Activated naive CD8-positive, alpha-beta T cell treated with anti-CD3 and anti-CD28 coated beads, Interleukin-2, amount 50 U/mL, for 24 hours (primary cell): ENCODE measurements at regions not wholly inside any gene's neighbourhood (a gene's known extent, or its start where the extent isn't known, plus 50 kb on each side); places are given as distances from the start of the nearest gene placed in this dataset.

ENCODE experiments used
- ATAC-seq: fragments of 150-1000 bp; cut with Tn5 transposase; one replicate; pipeline ENCODE4 v1.10.0; 2021
- DNase-seq: peaks from one replicate; pipeline ENCODE4 v3.0.0; 2021
- H3K27ac Mint-ChIP-seq: one replicate; pipeline ENCODE4 v1.8.0; 2021; ENCODE audit warnings: mild to moderate bottlenecking, mixed read lengths
- H3K27me3 Mint-ChIP-seq: one replicate; pipeline ENCODE4 v1.8.0; 2021; ENCODE audit warnings: mixed read lengths
- H3K36me3 Mint-ChIP-seq: one replicate; pipeline ENCODE4 v1.8.0; 2021; ENCODE audit warnings: low read depth, mixed read lengths
- H3K4me1 Mint-ChIP-seq: one replicate; pipeline ENCODE4 v1.8.0; 2021; ENCODE audit warnings: mixed read lengths
- H3K4me3 Mint-ChIP-seq: one replicate; pipeline ENCODE4 v1.8.0; 2021; ENCODE audit warnings: mild to moderate bottlenecking, moderate library complexity, mixed read lengths
- H3K9me3 Mint-ChIP-seq: one replicate; pipeline ENCODE4 v1.8.0; 2021; ENCODE audit warnings: mixed read lengths

- Mint-ChIP-seq H3K9me3 (no peaks in the 10 kb centered on the region), H3K27me3 (no peaks in the 10 kb centered on the region), H3K27ac (no peak overlapping the region), H3K4me3 (no peak overlapping the region), H3K4me1 (no peaks in the 10 kb centered on the region), H3K36me3 (no peaks in the 10 kb centered on the region)
- DNase-seq: no peak
- ATAC-seq: no peak
Measured at GRCh38 chr7:13293264-13294002, 606.0 kb downstream of the ARL4A start.

GRCh38 chr7:13307040-13307439 lies 619.6 kb downstream of the ARL4A start:
- Mint-ChIP-seq H3K9me3 (peaks cover under 1% of the 10 kb centered on the region), H3K4me1 (no peaks in the 10 kb centered on the region), H3K4me3 (no peak overlapping the region), H3K27ac (no peak overlapping the region), H3K27me3 (no peaks in the 10 kb centered on the region), H3K36me3 (no peaks in the 10 kb centered on the region)
- ATAC-seq (no peak), DNase-seq (no peak)

- no peaks in the 10 kb centered on the region for H3K27me3 Mint-ChIP-seq
Measured at GRCh38 chr7:13308423-13308822, 621.0 kb downstream of the ARL4A start.

GRCh38 chr7:13309535-13309934 lies 622.1 kb downstream of the ARL4A start:
- DNase-seq (no peak), ATAC-seq (no peak)
- Mint-ChIP-seq H3K27ac (no peak overlapping the region), H3K36me3 (no peaks in the 10 kb centered on the region), H3K9me3 (peaks cover 9% of the 10 kb centered on the region), H3K4me1 (no peaks in the 10 kb centered on the region), H3K27me3 (no peaks in the 10 kb centered on the region), H3K4me3 (no peak overlapping the region)

More at GRCh38 chr7:13308423-13308822, 621.0 kb downstream of the ARL4A start:
- H3K27ac Mint-ChIP-seq: no peak overlapping the region
- H3K4me1 Mint-ChIP-seq: no peaks in the 10 kb centered on the region
- ATAC-seq (no peak), DNase-seq (no peak)
- H3K4me3 Mint-ChIP-seq: no peak overlapping the region
- peaks cover 9% of the 10 kb centered on the region for H3K9me3 Mint-ChIP-seq
- no peaks in the 10 kb centered on the region for H3K36me3 Mint-ChIP-seq

GRCh38 chr7:13312307-13312706 lies 624.9 kb downstream of the ARL4A start:
- H3K27ac Mint-ChIP-seq: no peak overlapping the region
- ATAC-seq (no peak), DNase-seq (no peak)
- H3K36me3 Mint-ChIP-seq: no peaks in the 10 kb centered on the region
- H3K9me3 Mint-ChIP-seq: peaks cover 9% of the 10 kb centered on the region
- H3K27me3 Mint-ChIP-seq: no peaks in the 10 kb centered on the region
- no peak overlapping the region for H3K4me3 Mint-ChIP-seq
- H3K4me1 Mint-ChIP-seq: no peaks in the 10 kb centered on the region

GRCh38 chr7:13320333-13320732 lies 632.9 kb downstream of the ARL4A start:
- DNase-seq (no peak), ATAC-seq (no peak)
- no peak overlapping the region for H3K4me3 Mint-ChIP-seq
- H3K9me3 Mint-ChIP-seq: no peaks in the 10 kb centered on the region
- no peaks in the 10 kb centered on the region for H3K36me3 Mint-ChIP-seq
- H3K27ac Mint-ChIP-seq: no peak overlapping the region
- no peaks in the 10 kb centered on the region for H3K27me3 Mint-ChIP-seq
- H3K4me1 Mint-ChIP-seq: no peaks in the 10 kb centered on the region

GRCh38 chr7:13321316-13321715 lies 633.9 kb downstream of the ARL4A start:
- Mint-ChIP-seq H3K4me3 (no peak overlapping the region), H3K9me3 (no peaks in the 10 kb centered on the region), H3K27ac (no peak overlapping the region), H3K27me3 (no peaks in the 10 kb centered on the region), H3K4me1 (no peaks in the 10 kb centered on the region), H3K36me3 (no peaks in the 10 kb centered on the region)
- DNase-seq (no peak), ATAC-seq (no peak)

GRCh38 chr7:13322126-13322525 lies 634.7 kb downstream of the ARL4A start:
- DNase-seq (no peak), ATAC-seq (no peak)
- Mint-ChIP-seq H3K27me3 (no peaks in the 10 kb centered on the region), H3K4me1 (no peaks in the 10 kb centered on the region), H3K36me3 (no peaks in the 10 kb centered on the region), H3K27ac (no peak overlapping the region), H3K9me3 (no peaks in the 10 kb centered on the region), H3K4me3 (no peak overlapping the region)

- Mint-ChIP-seq H3K9me3 (no peaks in the 10 kb centered on the region), H3K4me3 (no peak overlapping the region), H3K36me3 (no peaks in the 10 kb centered on the region), H3K27me3 (no peaks in the 10 kb centered on the region), H3K27ac (no peak overlapping the region), H3K4me1 (no peaks in the 10 kb centered on the region)
- no peak for DNase-seq
- ATAC-seq: no peak
Measured at GRCh38 chr7:13327669-13328068, 640.2 kb downstream of the ARL4A start.

GRCh38 chr7:13333371-13333770 lies 645.9 kb downstream of the ARL4A start:
- H3K9me3 Mint-ChIP-seq: no peaks in the 10 kb centered on the region
- no peak overlapping the region for H3K4me3 Mint-ChIP-seq
- no peaks in the 10 kb centered on the region for H3K36me3 Mint-ChIP-seq
- no peak overlapping the region for H3K27ac Mint-ChIP-seq
- H3K4me1 Mint-ChIP-seq: no peaks in the 10 kb centered on the region
- H3K27me3 Mint-ChIP-seq: no peaks in the 10 kb centered on the region
- ATAC-seq (no peak), DNase-seq (no peak)

- Mint-ChIP-seq H3K27me3 (no peaks in the 10 kb centered on the region), H3K4me1 (no peaks in the 10 kb centered on the region), H3K27ac (no peak overlapping the region), H3K4me3 (no peak overlapping the region), H3K9me3 (no peaks in the 10 kb centered on the region), H3K36me3 (no peaks in the 10 kb centered on the region)
- no peak for DNase-seq
- no peak for ATAC-seq
Measured at GRCh38 chr7:13336227-13336626, 648.8 kb downstream of the ARL4A start.

GRCh38 chr7:13352677-13353076 lies 636.8 kb downstream of the ETV1 start:
- H3K36me3 Mint-ChIP-seq: no peaks in the 10 kb centered on the region
- DNase-seq (no peak), ATAC-seq (no peak)
- no peak overlapping the region for H3K4me3 Mint-ChIP-seq
- H3K27ac Mint-ChIP-seq: no peak overlapping the region
- no peaks in the 10 kb centered on the region for H3K9me3 Mint-ChIP-seq
- H3K27me3 Mint-ChIP-seq: no peaks in the 10 kb centered on the region
- H3K4me1 Mint-ChIP-seq: no peaks in the 10 kb centered on the region

GRCh38 chr7:13359656-13360055 lies 629.8 kb downstream of the ETV1 start:
- H3K4me1 Mint-ChIP-seq: no peaks in the 10 kb centered on the region
- DNase-seq (no peak), ATAC-seq (no peak)
- no peaks in the 10 kb centered on the region for H3K36me3 Mint-ChIP-seq
- H3K9me3 Mint-ChIP-seq: no peaks in the 10 kb centered on the region
- no peaks in the 10 kb centered on the region for H3K27me3 Mint-ChIP-seq
- H3K27ac Mint-ChIP-seq: no peak overlapping the region
- H3K4me3 Mint-ChIP-seq: no peak overlapping the region

- Mint-ChIP-seq H3K9me3 (no peaks in the 10 kb centered on the region), H3K27ac (no peak overlapping the region), H3K27me3 (no peaks in the 10 kb centered on the region), H3K4me1 (no peaks in the 10 kb centered on the region), H3K36me3 (no peaks in the 10 kb centered on the region), H3K4me3 (no peak overlapping the region)
- ATAC-seq: no peak
- DNase-seq: no peak
Measured at GRCh38 chr7:13386741-13387140, 602.7 kb downstream of the ETV1 start.

GRCh38 chr7:13407911-13408310 lies 581.6 kb downstream of the ETV1 start:
- H3K4me1 Mint-ChIP-seq: no peaks in the 10 kb centered on the region
- no peaks in the 10 kb centered on the region for H3K36me3 Mint-ChIP-seq
- no peaks in the 10 kb centered on the region for H3K27me3 Mint-ChIP-seq
- no peaks in the 10 kb centered on the region for H3K9me3 Mint-ChIP-seq
- no peak overlapping the region for H3K4me3 Mint-ChIP-seq
- no peak for ATAC-seq
- no peak for DNase-seq
- no peak overlapping the region for H3K27ac Mint-ChIP-seq

GRCh38 chr7:13411151-13411550 lies 578.3 kb downstream of the ETV1 start:
- Mint-ChIP-seq H3K27ac (no peak overlapping the region), H3K9me3 (no peaks in the 10 kb centered on the region), H3K36me3 (no peaks in the 10 kb centered on the region), H3K4me1 (no peaks in the 10 kb centered on the region), H3K4me3 (no peak overlapping the region), H3K27me3 (no peaks in the 10 kb centered on the region)
- ATAC-seq: no peak
- no peak for DNase-seq
